HG03558 (cell line): ENCODE measurements at regions not wholly inside any gene's neighbourhood (a gene's known extent, or its start where the extent isn't known, plus 50 kb on each side); places are given as distances from the start of the nearest gene placed in this dataset.

Experiments used
- ATAC-seq: cut with Tn5 transposase; IDR thresholded peaks from one replicate; pipeline ENCODE4 v1.9.1; 2021; ENCODE audit warnings: moderate number of reproducible peaks; ENCODE audit not compliant: unreplicated experiment; ENCODE audit errors: extremely low read depth

GRCh38 chr13:59133903-59134302 is 1029.8 kb downstream of the DIAPH3 start:
- ATAC-seq, result no peak

DNA sequence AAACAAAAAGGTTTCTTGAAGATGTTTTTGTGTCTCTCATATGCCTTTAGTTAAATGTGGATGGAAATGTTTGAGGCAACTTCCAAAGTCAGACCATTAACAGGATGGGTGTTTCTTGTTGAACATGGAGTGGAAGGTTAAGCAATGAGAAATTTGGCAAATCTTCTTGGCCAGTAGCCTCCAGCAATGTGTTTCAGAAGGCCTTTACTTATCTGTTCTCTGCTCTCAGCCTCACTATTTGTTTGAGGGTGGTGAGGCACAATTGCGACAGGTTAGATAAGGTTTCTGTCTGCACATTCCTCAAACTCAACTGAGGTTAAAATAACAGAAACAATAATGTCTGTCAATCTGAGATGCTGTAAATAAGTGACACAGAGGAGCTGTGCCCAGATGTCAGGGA is 1019.0 kb downstream of the DIAPH3 start:
- ATAC-seq, result no peak

GRCh38 chr13:59145381-59145780 is 1018.3 kb downstream of the DIAPH3 start:
- ATAC-seq, result no peak

- ATAC-seq, result no peak
These were observed 1006.5 kb downstream of the DIAPH3 start for GRCh38 chr13:59157181-59157580.

DNA sequence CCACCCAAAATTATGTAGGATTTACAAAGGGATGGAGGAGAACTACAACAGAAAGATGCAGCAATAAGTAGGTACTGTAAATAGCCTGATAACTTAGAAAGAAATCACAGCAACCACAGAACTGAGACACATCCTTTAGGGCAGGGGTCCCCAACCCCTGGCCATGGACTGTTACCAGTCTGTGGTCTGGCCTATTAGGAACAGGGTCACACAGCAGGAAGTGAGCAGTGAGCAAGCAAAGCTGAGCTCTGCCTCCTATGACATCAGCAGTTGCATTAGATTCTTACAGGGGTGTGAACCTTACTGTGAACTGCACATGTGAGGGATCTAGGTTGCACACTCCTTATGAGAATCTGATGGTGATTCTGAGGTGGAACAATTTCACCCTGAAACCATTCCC is 997.6 kb downstream of the DIAPH3 start:
- no peak for ATAC-seq

GRCh38 chr13:59172076-59172475 is 991.7 kb downstream of the DIAPH3 start:
- no peak for ATAC-seq

DNA sequence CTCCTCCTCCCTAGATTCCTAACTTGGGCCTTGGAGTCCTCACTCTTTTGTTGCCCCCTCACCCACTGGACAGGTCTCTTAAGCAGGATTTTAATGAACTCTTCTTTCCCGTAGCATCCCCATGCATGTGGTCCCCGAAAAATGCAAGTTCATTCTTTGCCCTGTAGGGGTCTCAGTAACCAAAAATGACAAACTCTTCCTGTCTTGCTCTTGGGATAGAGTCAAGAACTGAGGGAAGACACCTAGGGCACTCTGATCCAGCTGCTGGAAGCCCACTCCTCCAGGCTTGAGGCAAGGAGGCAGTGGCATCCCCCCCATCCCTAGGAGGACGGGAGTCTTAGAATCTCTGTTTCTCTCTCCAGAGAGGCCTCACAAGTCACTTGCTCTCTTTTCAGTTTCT is 987.0 kb downstream of the DIAPH3 start:
- no peak for ATAC-seq

GRCh38 chr13:59178344-59178743 is 985.4 kb downstream of the DIAPH3 start:
- ATAC-seq, result no peak

GRCh38 chr13:59182241-59182640 is 981.5 kb downstream of the DIAPH3 start:
- ATAC-seq, result no peak

DNA sequence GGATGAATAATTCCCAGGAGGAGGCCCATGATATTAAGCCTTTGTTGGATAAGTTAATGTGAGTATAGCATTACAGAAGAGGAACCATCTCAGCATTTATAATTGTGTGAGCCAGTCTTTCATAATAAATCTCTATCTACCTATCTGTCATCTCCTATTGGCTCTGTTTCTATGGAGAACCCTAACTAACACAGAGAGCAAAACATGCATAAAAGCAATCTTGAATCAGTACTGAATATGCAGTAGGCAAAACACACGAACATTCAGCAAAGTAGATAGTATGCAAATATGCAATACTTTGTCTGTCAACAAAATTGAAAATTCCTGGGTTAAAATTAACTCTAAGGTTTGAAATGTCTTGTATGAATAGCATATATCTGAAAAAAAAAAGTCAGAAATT is 966.3 kb downstream of the DIAPH3 start:
- no peak for ATAC-seq

- no peak for ATAC-seq
These were observed 961.9 kb downstream of the DIAPH3 start for GRCh38 chr13:59201841-59202240.

DNA sequence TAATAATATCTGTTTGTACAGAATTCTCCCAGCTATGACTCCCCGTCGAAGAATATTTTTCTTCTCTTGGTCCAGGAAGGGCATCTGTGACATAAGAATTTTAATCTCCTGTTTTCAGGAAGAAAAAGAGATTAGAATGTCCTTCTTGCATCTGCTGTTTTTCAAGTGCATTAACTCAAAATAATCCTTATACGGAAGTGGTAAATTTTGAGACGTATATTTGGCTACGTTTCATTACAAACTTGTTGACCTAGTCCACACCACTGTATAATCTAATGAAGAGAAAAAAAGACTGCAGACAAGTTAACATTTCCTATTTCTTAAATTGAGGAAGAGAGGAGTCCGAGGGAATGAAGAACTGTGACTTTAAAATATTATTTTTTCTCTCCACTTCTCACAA is 959.9 kb downstream of the DIAPH3 start:
- ATAC-seq, result no peak

GRCh38 chr13:59205501-59205900 is 958.2 kb downstream of the DIAPH3 start:
- ATAC-seq, result no peak

- no peak for ATAC-seq
These were observed 955.1 kb downstream of the DIAPH3 start for GRCh38 chr13:59208405-59209195.

DNA sequence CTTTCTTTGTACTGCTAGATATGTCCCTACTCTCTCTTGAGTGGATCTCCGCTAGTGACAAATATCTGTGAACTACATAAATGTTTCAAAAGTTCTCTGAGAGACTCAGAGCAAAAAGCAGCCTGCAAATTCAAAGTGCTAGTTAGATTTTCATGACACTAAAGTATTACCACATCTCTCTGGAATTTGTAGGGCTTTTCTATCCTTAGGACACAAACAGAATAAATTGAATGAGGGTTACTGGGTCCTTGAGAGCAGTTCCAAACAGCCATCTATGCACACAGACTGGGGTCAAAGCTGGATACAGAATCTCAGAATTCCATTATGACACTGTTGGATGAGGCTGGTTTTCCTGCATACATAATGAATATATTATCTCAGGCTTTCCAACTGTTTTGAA is 953.2 kb downstream of the DIAPH3 start:
- ATAC-seq, result no peak

GRCh38 chr13:59211606-59212005 is 952.1 kb downstream of the DIAPH3 start:
- no peak for ATAC-seq

DNA sequence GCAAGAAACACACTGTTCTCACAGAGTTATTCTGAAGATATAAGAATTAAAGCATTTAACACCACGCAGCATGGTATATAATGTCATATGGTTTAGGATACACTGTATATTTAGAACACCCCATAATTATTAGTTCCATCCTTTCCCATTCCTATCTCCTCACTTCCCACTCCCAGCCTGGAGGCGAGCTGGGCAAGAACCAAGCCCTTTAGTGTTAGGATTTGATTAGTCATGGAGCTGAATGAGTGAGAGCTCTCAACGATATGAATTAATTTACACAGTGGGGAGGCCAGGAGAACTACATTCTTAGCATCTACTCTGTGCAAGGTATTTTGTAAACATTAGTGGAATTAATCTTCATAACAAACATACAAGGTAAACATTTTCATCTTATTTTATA is 934.3 kb downstream of the DIAPH3 start:
- ATAC-seq, result no peak

DNA sequence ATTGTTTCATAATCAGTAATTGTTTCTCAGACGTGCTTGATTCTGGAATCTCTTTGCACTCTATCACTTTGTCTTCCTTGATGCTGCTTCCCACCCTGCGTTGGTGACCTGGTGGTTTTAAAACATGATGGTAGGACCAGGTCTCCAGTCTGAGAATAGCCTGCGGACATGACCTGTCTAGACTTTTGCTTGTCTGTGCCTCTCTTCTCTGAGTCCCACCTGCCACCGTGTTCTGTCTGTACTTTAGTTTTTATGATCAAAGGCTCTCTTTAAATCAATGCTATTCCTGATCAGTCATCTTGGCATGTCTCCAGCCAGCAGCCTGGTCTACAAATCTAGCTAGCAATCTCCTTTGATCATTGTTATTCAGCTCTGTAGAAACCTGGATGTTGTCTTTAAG is 933.9 kb downstream of the DIAPH3 start:
- no peak for ATAC-seq

DNA sequence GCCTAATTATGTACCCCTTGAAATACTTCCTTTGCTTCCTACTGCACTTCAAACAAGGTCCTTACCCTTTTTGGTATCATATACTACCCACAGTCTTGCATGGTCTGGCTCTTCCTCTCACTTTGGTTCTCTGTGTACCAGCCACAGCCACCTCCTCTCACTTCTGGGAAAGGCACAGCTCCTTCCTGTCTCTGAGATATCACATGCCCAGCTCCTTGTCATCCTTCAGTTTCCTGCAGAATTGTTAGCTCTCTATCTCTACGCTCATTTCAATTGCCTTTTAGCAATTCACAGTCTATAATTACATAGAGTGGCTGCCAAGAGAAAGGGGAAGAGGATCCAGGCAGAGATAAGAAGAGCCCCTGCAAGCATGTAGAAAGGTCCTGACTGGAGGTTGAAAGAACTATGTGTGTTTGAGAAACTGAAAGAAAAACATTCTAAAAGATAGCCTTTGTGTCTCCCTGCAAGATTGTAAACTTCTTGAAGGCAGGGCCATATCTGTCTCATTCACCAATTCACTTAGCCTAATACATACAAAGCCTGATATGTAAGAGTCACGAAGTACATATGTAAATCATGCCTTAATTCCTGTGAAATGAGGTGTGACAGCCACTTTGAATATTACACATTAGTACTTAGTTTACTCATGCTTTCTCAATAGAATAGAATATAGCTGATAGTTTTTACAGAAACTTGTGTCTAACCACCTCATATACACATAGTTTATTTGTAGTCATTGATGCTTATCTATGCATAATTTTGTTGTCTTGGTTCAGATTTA is 933.1 kb downstream of the DIAPH3 start:
- ATAC-seq, result no peak

DNA sequence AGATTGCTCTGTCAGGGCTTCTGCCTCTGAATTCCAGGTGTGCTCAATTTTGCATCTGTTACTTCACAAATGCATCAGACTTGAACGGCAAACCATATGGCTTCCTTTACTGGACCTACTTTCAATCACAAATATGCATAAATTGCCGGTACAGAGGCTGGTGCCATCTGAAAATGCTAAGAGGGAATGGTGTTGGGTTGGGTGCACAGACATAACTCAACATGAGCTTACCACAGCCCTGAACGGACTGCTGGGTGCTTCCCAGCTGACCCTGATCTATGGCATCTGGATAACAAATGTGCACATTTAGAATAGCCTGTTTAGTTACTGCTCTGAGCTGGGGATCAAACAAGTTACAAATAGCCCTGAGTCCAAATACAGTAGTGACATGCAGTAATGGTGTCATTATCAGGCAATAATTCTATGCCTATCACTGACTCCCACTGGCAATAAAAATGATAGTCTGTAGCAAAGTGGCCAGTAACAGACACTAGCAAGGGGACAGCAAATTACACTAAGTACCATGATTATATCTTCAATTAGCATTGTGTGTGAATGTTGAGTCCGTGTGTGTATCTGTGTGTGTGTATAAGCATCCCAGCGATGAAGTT is 927.3 kb downstream of the DIAPH3 start:
- no peak for ATAC-seq

DNA sequence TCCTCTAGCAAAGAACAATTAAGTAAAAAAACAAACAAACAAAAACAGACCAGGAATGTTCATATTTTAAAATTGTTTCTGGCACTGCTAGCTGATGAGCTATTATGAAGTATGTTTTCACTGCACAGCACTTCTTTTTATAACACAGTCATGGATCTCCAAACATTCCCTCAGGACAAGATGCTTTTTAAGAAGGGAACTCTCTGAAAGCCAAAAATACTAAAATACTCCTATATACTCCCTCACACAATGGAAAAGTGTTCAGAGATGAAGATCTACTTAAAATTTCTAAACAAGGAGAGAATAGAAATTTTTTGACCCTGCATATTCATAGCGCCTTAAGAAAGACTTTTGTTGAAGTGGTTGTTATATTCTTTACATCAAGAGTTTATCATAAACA is 926.8 kb downstream of the DIAPH3 start:
- no peak for ATAC-seq
